ENCODE measurements at regions not wholly inside any gene's neighbourhood (a gene's known extent, or its start where the extent isn't known, plus 50 kb on each side); places are given as distances from the start of the nearest gene placed in this dataset.

DNA sequence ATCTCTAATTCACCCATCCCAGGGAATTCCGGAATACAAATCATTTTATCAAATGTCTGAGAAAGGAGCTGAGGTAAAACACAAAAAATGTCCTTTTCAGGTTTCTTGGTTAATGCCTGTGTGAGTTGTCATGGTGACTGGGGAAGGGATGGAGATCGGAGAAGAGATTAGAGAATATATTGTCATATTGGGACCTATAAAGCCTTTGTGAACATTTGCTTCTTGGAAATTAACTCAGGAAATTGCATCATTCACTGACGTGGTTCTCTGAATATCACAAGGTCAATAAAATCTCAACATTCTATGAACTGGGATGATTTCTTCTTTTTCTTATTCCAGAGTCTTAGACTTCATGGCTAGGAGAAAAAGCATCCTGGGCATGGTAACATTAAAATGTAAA lies 174.8 kb upstream of the GLRA2 start:
- POLR2A ChIA-PET = no interaction called here
- CTCF ChIA-PET (ENCODE audit: low intra/inter-chr PET ratio, low total read pairs) = no interaction called here
- Histone ChIP-seq H3K4me1 (ENCODE audit: insufficient read depth, low read length) (no peaks in the 10 kb centered on the region), H3K79me2 (ENCODE audit: insufficient read depth, low read length) (no peaks in the 10 kb centered on the region), H3K4me3 (replicated peaks in 1 of 3; ENCODE audit: insufficient read depth in 1 of 3, low read depth in 2 of 3, low read length in 3 of 3) (no peak overlapping the region), H2AFZ (ENCODE audit: low read length) (no peak overlapping the region), H3K36me3 (replicated peaks in 1 of 2; ENCODE audit: control insufficient read depth in 1 of 2, insufficient read depth in 2 of 2, low read length in 2 of 2) (no peaks in the 10 kb centered on the region), H4K20me1 (ENCODE audit: insufficient read depth, low read length) (no peaks in the 10 kb centered on the region), H3K27me3 (ENCODE audit: control insufficient read depth in 1 of 2, insufficient read depth in 2 of 2, low read length in 2 of 2) (no peaks in the 10 kb centered on the region), H3K9ac (ENCODE audit: insufficient read depth, low read depth, low read length) (no peak overlapping the region), H3K9me3 (ENCODE audit: low read length) (no peaks in the 10 kb centered on the region), H3K27ac (ENCODE audit: extremely low read length, insufficient read depth, low read length) (no peak overlapping the region), H3K4me2 (ENCODE audit: low read depth, low read length) (no peak overlapping the region)
- ATAC-seq (no peak), DNase-seq (ENCODE audit: low spot score) (no peak), FAIRE-seq (no peak)
- TF ChIP-seq FOXO4 (CRISPR knock-in tag; conservative IDR thresholded peaks at IDR 0.05) (no peak), KLF6 (CRISPR knock-in tag; IDR thresholded peaks at IDR 0.05) (no peak), HIC2 (CRISPR knock-in tag; IDR thresholded peaks at IDR 0.05; ENCODE audit: low read depth) (no peak), JUNB (CRISPR knock-in tag; IDR thresholded peaks at IDR 0.05; ENCODE audit: borderline replicate concordance) (no peak)
- intact Hi-C loops (cut with micrococcal nuclease; ENCODE audit: unreplicated experiment) = no loop called here
- WGBS (ENCODE audit: low lambda C conversion rate) = 33% methylated on average over 3 of the region's 3 CpGs
- no TSS peak for BruUV-seq (replicated peaks)
- in situ Hi-C loops (cut with HindIII; ENCODE audit: extremely low pct_ligation_motif_present, low pct_unique_long_range_greater_than_20kb) = no loop called here

- no peak overlapping the region for H3K4me2 ChIP-seq (ENCODE audit: low read depth, low read length)
- intact Hi-C loops (cut with micrococcal nuclease; ENCODE audit: unreplicated experiment) = no loop called here
- FAIRE-seq = no peak
- no peaks in the 10 kb centered on the region for H3K36me3 ChIP-seq (replicated peaks in 1 of 2; ENCODE audit: control insufficient read depth in 1 of 2, insufficient read depth in 2 of 2, low read length in 2 of 2)
- no peak overlapping the region for H3K27ac ChIP-seq (ENCODE audit: extremely low read length, insufficient read depth, low read length)
- H4K20me1 ChIP-seq (ENCODE audit: insufficient read depth, low read length) = no peaks in the 10 kb centered on the region
- H3K79me2 ChIP-seq (ENCODE audit: insufficient read depth, low read length) = no peaks in the 10 kb centered on the region
- CTCF ChIA-PET (ENCODE audit: low intra/inter-chr PET ratio, low total read pairs) = no interaction called here
- no peaks in the 10 kb centered on the region for H3K9me3 ChIP-seq (ENCODE audit: low read length)
- no peak overlapping the region for H3K9ac ChIP-seq (ENCODE audit: insufficient read depth, low read depth, low read length)
- no peak overlapping the region for H3K4me3 ChIP-seq (replicated peaks in 1 of 3; ENCODE audit: insufficient read depth in 1 of 3, low read depth in 2 of 3, low read length in 3 of 3)
- in situ Hi-C loops (cut with HindIII; ENCODE audit: extremely low pct_ligation_motif_present, low pct_unique_long_range_greater_than_20kb) = no loop called here
- no peak for DNase-seq (ENCODE audit: low spot score)
- no peak for ATAC-seq
- 0% methylated on average over 1 of the region's 1 CpG for WGBS (ENCODE audit: low lambda C conversion rate)
- no peaks in the 10 kb centered on the region for H3K27me3 ChIP-seq (ENCODE audit: control insufficient read depth in 1 of 2, insufficient read depth in 2 of 2, low read length in 2 of 2)
- H2AFZ ChIP-seq (ENCODE audit: low read length) = no peak overlapping the region
- POLR2A ChIA-PET = no interaction called here
- BruUV-seq (replicated peaks) = no TSS peak
- H3K4me1 ChIP-seq (ENCODE audit: insufficient read depth, low read length) = no peaks in the 10 kb centered on the region
- TF ChIP-seq SOX6 (IDR thresholded peaks at IDR 0.05) (no peak), SOX6 (CRISPR knock-in tag; IDR thresholded peaks at IDR 0.05) (no peak), GZF1 (CRISPR knock-in tag; IDR thresholded peaks at IDR 0.05) (no peak), FOXA3 (CRISPR knock-in tag; IDR thresholded peaks at IDR 0.05) (no peak), KDM4B (CRISPR knock-in tag; IDR thresholded peaks at IDR 0.05) (no peak), ZKSCAN8 (CRISPR knock-in tag; IDR thresholded peaks at IDR 0.05; ENCODE audit: borderline replicate concordance) (no peak), ZC3H4 (CRISPR knock-in tag; IDR thresholded peaks at IDR 0.05; ENCODE audit: borderline replicate concordance) (no peak)
- TF ChIP-seq, protein P1, sequence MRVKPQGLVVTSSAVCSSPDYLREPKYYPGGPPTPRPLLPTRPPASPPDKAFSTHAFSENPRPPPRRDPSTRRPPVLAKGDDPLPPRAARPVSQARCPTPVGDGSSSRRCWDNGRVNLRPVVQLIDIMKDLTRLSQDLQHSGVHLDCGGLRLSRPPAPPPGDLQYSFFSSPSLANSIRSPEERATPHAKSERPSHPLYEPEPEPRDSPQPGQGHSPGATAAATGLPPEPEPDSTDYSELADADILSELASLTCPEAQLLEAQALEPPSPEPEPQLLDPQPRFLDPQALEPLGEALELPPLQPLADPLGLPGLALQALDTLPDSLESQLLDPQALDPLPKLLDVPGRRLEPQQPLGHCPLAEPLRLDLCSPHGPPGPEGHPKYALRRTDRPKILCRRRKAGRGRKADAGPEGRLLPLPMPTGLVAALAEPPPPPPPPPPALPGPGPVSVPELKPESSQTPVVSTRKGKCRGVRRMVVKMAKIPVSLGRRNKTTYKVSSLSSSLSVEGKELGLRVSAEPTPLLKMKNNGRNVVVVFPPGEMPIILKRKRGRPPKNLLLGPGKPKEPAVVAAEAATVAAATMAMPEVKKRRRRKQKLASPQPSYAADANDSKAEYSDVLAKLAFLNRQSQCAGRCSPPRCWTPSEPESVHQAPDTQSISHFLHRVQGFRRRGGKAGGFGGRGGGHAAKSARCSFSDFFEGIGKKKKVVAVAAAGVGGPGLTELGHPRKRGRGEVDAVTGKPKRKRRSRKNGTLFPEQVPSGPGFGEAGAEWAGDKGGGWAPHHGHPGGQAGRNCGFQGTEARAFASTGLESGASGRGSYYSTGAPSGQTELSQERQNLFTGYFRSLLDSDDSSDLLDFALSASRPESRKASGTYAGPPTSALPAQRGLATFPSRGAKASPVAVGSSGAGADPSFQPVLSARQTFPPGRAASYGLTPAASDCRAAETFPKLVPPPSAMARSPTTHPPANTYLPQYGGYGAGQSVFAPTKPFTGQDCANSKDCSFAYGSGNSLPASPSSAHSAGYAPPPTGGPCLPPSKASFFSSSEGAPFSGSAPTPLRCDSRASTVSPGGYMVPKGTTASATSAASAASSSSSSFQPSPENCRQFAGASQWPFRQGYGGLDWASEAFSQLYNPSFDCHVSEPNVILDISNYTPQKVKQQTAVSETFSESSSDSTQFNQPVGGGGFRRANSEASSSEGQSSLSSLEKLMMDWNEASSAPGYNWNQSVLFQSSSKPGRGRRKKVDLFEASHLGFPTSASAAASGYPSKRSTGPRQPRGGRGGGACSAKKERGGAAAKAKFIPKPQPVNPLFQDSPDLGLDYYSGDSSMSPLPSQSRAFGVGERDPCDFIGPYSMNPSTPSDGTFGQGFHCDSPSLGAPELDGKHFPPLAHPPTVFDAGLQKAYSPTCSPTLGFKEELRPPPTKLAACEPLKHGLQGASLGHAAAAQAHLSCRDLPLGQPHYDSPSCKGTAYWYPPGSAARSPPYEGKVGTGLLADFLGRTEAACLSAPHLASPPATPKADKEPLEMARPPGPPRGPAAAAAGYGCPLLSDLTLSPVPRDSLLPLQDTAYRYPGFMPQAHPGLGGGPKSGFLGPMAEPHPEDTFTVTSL (CRISPR knock-in tag; IDR thresholded peaks at IDR 0.05; ENCODE audit: borderline replicate concordance) = no peak
Observed at GRCh38 chrX:14352511-14352910, 176.8 kb upstream of the GLRA2 start.
